Kidney capillary endothelial cell (primary cell): ENCODE measurements at regions not wholly inside any gene's neighbourhood (a gene's known extent, or its start where the extent isn't known, plus 50 kb on each side); places are given as distances from the start of the nearest gene placed in this dataset.

ENCODE experiments used
- DNase-seq: peaks from one replicate; pipeline ENCODE4 v3.0.0-alpha.2; 2018; ENCODE audit warnings: low spot score

GRCh38 chr12:115017346-115017745 lies 333.4 kb upstream of the TBX3 start:
- no peak for DNase-seq

- DNase-seq: no peak
These were observed 329.4 kb upstream of the TBX3 start for GRCh38 chr12:115013236-115013981.

DNA sequence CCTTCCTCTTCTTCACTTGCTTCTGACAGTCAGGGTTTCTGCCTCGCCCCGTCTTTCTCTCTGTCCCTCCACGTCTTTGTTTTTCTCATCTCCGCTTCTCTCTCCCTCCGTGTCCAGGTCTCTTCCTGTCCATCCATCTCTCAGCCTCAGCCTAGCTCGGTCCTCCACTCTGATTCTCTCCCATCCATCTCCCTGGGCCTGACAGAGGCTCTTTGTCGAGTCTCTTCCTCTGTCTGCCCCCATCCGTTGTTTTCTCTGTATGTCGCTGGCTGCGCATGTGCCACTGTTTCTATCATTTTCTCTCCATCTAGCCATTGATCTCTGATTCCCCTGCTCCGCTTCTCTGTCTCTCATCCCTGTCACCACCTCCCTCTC lies 328.9 kb upstream of the TBX3 start:
- DNase-seq: no peak

GRCh38 chr12:115011703-115012102 lies 327.7 kb upstream of the TBX3 start:
- no peak for DNase-seq

DNA sequence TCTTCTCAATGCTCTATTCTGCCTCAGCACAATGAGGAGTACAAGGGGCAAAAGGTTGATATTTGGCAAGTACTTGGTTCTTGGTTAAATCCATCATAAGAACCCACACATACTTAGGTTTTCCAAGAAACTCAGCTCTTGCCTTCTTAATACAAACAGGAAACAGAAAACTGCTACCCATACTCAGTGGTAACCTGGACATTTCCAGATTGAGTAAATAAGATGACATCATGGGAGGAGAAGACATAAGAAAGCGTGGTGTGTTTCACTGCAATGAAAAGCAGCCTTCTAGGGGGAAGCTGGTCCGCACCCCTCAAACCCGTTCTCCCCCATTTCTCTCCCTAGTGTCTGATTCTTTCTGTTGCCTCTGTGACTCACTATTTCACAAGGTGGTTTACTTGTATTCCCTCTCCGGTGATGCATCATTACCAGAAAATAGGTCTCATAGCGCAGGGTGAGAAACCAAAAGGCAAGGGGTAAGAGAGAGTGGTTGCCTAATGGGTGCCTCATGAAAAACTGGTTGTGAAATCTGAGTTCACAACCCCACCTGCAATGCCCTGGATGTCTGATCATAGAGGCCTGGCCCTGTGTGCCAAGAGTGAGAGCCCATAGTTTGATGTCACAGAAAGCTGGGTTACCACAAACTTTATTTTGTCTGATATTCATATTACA lies 326.5 kb upstream of the TBX3 start:
- no peak for DNase-seq

GRCh38 chr12:115008929-115009328 lies 325.0 kb upstream of the TBX3 start:
- no peak for DNase-seq

DNA sequence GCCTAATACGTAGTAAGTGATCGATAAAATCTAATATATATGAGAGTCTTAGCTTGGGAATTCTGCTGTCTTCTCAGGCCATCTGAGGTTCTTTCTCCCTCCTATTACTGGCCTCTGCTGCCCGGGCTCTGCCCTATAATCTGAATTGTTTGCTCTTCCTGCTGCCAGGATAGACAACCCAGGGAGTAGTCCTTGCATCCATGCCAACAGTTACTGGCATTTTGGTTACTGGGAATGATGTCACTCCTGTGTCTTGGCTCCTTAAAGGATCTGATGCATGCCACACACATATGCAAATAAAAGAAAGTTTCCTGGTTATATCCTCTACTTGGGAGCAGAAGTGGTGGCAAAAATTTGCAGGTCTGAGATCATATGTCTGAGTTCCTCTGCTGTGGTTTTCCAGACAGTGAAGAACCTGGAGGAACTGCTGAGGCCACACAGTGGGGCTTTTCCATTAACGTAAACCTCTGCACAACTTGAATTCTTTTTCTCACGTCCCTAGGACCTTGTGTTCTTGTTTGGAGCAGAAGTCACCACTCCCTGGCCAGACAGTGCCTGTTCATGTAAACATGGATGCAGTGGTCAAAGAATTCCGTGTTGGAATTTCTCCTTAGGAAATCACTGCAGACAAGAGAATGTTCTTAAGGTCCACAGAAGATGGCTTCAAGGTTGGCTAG lies 320.6 kb upstream of the TBX3 start:
- no peak for DNase-seq

- no peak for DNase-seq
These were observed 318.5 kb upstream of the TBX3 start for GRCh38 chr12:115002434-115002833.

DNA sequence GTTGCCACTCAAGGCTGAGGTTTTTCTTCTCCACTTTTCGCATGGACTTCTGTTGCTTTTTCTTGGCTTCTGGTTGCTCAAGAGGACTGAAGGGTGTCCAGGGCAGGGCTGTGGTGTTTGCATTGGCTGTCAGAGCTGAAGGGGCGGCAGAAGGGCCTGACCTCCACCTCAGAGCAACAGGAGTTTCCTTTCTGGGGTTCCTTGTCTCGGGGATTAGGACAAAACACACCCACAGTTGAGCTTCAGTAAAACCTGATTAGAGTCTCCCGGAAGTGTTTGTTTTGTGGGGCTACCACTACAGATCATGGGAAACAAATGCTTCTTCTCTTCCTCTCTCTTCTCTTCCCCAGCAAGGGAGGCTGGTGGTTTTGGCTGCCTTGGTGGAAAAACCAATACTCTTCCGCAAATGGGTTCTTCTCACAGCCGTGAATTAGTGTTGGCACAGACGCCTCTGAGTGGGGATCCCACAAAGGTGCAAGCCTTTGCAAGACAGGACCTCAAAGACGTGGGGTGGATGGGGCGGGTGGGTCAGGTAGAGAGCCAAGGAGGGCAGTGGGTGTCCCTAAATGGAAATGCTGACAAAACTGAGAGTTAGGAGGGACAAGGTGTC lies 317.7 kb upstream of the TBX3 start:
- DNase-seq: no peak

DNA sequence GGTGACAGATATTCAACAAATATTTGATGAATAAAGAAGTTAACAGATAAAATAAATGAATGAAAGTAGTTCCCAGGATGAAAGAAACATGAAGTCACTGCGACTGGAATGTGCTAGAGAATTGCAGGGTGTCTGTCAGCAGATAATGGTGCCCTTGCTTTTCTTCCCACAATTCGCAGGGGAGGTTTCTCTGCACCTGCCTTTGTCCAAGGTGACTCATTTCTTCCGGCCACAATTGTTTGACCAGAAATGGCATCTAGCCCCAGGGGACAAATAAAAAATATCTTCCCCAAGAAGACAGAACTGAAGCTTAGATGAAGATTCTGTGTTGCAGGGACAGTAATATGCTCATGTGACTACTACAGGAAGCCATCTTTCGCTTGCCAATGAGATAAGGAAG lies 316.1 kb upstream of the TBX3 start:
- DNase-seq: peak; percentile 54

DNA sequence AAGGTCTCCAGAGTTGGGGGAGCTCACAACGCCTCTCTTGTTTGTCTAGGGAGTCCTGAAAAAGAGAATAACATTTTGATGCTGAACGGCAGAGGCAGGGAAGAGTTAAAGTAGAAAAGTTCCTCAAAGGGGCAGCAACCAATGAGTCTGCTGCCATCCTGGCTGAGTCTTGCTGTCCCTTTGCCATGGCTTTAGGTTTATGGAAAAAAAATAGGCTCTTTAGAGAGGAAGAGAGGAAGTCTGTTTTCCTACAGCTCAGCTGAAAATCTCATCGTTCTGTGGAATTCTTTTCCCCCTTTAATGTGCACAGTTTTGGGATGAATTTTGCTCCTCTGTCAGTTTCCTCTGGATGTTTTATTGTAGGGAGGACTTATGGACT lies 314.8 kb upstream of the TBX3 start:
- no peak for DNase-seq

- DNase-seq: no peak
These were observed 314.3 kb upstream of the TBX3 start for GRCh38 chr12:114998118-114998749.

DNA sequence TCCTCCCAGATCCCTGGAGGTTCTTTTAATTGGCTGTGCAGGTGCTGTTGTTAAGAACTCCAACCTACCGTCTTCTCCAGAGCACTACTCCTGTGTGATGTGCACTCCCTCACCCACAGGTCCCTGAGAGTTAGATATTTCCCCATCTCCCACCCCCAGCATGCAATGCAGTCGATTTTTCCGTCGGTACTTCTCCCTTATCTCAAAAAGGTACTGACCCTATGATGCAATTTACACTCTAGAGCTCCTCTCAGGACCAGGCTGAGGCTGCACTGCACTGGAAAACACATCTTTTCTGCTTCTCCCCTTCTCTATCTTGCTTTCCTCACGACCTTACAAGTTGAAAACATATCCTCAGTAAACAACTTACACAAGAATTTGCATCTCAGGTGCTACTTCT lies 312.4 kb upstream of the TBX3 start:
- DNase-seq: no peak

GRCh38 chr12:114995891-114996290 lies 311.9 kb upstream of the TBX3 start:
- no peak for DNase-seq

DNA sequence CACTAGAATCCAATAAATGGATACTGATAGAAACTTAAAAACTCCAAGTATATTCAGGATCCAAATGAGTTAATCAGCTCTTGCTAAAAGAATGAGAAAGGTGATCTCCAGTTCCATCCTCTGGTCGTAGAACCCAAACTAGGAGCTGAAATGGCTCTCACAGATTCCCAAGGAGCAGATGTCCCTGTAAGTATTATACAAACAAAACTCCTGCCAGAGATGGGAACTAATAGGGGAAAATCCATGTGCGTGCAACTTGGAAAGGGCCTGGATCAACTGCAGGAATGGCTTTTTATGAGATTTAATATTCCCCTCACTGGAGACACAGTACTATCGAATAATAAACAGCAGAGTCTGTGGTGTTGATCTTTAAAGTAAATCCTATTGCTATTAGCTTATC lies 309.2 kb upstream of the TBX3 start:
- no peak for DNase-seq

- DNase-seq: no peak
These were observed 308.5 kb upstream of the TBX3 start for GRCh38 chr12:114992443-114992842.

GRCh38 chr12:114990381-114990780 lies 306.4 kb upstream of the TBX3 start:
- DNase-seq: no peak

GRCh38 chr12:114986849-114987248 lies 302.9 kb upstream of the TBX3 start:
- no peak for DNase-seq

DNA sequence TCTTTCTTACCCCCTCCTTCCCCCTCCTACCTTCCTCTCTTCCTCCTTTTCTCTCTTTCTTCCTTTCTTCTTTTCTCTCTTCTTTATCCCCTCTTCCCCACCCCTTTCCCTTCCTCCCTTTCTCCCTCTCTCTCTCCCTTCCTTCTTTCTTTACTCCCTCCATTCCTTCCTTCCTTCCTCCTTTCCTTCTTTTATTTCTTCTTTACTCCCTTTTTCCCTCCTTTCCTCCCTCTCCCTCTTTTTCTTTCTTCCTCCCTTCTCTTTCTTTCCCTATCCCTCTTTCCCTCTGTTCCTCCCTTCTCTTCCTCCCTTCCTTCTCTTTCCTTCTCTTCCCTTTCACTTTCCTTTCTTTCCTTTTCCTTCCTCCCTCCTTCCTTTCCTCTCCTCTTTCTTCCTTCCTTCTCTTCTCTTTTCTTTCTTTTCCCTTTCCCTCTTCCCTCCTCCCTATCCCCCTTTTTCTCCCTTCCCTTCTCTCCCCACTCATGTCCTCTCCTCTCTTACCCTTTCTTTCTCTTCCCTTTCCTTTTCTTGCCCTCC lies 302.3 kb upstream of the TBX3 start:
- DNase-seq: no peak

DNA sequence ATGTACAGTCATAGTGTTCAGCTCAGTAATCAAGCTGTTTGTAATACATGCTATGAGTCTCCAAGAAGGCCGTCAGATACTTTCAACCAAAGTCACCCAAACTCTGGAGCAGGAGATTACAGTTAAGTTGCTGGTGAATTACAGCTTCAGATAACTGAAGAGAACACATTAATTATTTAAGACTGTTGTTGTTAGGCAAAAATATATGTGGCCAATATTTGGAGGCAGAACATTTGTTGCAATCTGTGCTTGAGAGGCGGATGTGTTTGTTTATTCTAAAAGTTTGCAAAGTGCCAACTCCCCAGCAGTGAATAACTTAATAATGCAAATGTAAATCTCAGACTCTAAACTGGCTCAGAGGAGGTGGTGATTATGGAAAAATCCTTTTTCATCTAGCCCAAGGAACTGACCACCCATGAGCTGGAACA lies 300.7 kb upstream of the TBX3 start:
- no peak for DNase-seq

- DNase-seq: no peak
These were observed 298.8 kb upstream of the TBX3 start for GRCh38 chr12:114982760-114983159.

GRCh38 chr12:114981036-114981435 lies 297.1 kb upstream of the TBX3 start:
- no peak for DNase-seq
